ENCODE measurements at regions not wholly inside any gene's neighbourhood (a gene's known extent, or its start where the extent isn't known, plus 50 kb on each side); places are given as distances from the start of the nearest gene placed in this dataset.
A peak's percentile ranks its signal among the peaks of the same experiment; 100 is the strongest.

DNA sequence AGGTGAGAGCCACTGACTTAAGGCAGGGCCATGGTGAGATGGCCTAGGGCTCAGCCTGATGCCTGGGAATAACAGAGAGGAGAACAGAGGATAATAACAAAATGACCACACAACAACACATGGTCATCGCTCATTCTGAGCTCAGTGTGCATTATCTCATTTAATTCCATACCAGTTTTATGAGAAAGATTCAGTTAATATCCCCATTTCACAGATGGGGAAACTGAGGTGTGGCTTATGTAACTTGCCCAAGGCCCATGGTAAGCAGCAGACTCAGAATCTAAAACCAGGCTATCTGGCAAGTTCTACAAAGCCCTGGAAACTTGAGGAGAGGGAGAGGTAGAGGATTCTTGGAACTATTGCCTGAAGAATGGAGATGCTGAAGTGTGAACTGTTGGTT lies 200.9 kb upstream of the PMEPA1 start:
- no peaks in the 10 kb centered on the region for H3K36me3 ChIP-seq (ENCODE audit: control insufficient read depth, insufficient read depth, low read length)
- Mint-ChIP-seq H3K4me1 (ENCODE audit: low read depth, unreplicated experiment) (no peaks in the 10 kb centered on the region), H3K27me3 (ENCODE audit: insufficient read depth, unreplicated experiment) (peaks cover 20% of the 10 kb centered on the region), H3K9me3 (ENCODE audit: unreplicated experiment) (no peaks in the 10 kb centered on the region), H3K36me3 (ENCODE audit: insufficient read depth, unreplicated experiment) (no peaks in the 10 kb centered on the region), H3K27ac (ENCODE audit: unreplicated experiment) (no peak overlapping the region), H3K4me3 (ENCODE audit: unreplicated experiment) (no peak overlapping the region)
- H3K27me3 ChIP-seq (replicated peaks; ENCODE audit: control insufficient read depth, insufficient read depth, low read length): peaks cover 3% of the 10 kb centered on the region; the same call in 1 of the 2 replicates
- ChIA-PET CTCF (no interaction called here), POLR2A (no interaction called here)
- intact Hi-C loops (cut with micrococcal nuclease; ENCODE audit: unreplicated experiment): no loop called here
- no peaks in the 10 kb centered on the region for H3K4me1 ChIP-seq
- DNase-seq: no peak
- H3K4me3 ChIP-seq (ENCODE audit: low read depth, low read length): no peak overlapping the region
- BruUV-seq (replicated peaks): no TSS peak
- TF ChIP-seq, protein P1, sequence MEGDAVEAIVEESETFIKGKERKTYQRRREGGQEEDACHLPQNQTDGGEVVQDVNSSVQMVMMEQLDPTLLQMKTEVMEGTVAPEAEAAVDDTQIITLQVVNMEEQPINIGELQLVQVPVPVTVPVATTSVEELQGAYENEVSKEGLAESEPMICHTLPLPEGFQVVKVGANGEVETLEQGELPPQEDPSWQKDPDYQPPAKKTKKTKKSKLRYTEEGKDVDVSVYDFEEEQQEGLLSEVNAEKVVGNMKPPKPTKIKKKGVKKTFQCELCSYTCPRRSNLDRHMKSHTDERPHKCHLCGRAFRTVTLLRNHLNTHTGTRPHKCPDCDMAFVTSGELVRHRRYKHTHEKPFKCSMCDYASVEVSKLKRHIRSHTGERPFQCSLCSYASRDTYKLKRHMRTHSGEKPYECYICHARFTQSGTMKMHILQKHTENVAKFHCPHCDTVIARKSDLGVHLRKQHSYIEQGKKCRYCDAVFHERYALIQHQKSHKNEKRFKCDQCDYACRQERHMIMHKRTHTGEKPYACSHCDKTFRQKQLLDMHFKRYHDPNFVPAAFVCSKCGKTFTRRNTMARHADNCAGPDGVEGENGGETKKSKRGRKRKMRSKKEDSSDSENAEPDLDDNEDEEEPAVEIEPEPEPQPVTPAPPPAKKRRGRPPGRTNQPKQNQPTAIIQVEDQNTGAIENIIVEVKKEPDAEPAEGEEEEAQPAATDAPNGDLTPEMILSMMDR (IDR thresholded peaks at IDR 0.05; ENCODE audit: insufficient read depth in 1 of 2, low read depth in 1 of 2, low read length in 1 of 2, severe bottlenecking in 1 of 2, unreplicated experiment in 1 of 2): no peak
- no peaks in the 10 kb centered on the region for H3K9me3 ChIP-seq

DNA sequence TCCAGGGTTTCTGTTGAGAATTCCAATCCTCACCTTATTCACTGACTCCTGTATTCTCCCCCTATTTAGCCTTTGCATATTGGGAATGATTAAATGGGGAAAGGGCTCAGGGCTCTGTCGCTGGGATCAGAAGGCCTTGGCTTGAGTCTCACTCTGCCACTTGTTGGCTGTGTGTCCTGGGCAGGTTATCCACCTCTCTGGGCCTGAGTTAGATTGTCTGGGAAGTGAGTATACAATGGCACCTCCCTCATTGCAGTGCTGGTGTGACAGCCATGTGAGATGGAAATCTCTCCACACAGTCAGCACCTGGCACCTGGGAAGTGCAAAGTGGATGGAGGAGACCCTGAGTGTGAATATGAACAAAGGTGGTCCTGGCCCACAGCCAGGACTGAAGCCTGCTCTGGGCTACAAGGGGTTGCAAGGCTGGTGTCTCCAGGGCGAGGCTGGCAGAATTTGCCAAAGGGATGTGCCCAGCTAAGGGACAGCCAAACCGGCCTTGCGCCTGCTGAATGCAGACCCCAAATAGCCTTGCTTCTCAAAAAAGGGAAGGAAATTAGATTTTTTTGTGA lies 200.0 kb upstream of the PMEPA1 start:
- Histone ChIP-seq H3K4me3 (ENCODE audit: low read depth, low read length) (no peak overlapping the region), H3K9me3 (no peaks in the 10 kb centered on the region), H3K27me3 (replicated peaks; ENCODE audit: control insufficient read depth, insufficient read depth, low read length) (peaks cover 3% of the 10 kb centered on the region; the same call in 1 of the 2 replicates), H3K4me1 (no peaks in the 10 kb centered on the region), H3K36me3 (ENCODE audit: control insufficient read depth, insufficient read depth, low read length) (no peaks in the 10 kb centered on the region)
- CTCF ChIA-PET: no interaction called here
- H3K36me3 Mint-ChIP-seq (ENCODE audit: insufficient read depth, unreplicated experiment): no peaks in the 10 kb centered on the region
- no peak overlapping the region for H3K4me3 Mint-ChIP-seq (ENCODE audit: unreplicated experiment)
- TF ChIP-seq, protein P1 (IDR thresholded peaks at IDR 0.05; ENCODE audit: insufficient read depth in 1 of 2, low read depth in 1 of 2, low read length in 1 of 2, severe bottlenecking in 1 of 2, unreplicated experiment in 1 of 2): no peak
- no TSS peak for BruUV-seq (replicated peaks)
- H3K27me3 Mint-ChIP-seq (ENCODE audit: insufficient read depth, unreplicated experiment): peaks cover 22% of the 10 kb centered on the region
- H3K9me3 Mint-ChIP-seq (ENCODE audit: unreplicated experiment): no peaks in the 10 kb centered on the region
- H3K4me1 Mint-ChIP-seq (ENCODE audit: low read depth, unreplicated experiment): no peaks in the 10 kb centered on the region
- POLR2A ChIA-PET: no interaction called here
- H3K27ac Mint-ChIP-seq (ENCODE audit: unreplicated experiment): no peak overlapping the region
- intact Hi-C loops (cut with micrococcal nuclease; ENCODE audit: unreplicated experiment): no loop called here
- DNase-seq: peak in 1 of 2 experiments; percentile 25

DNA sequence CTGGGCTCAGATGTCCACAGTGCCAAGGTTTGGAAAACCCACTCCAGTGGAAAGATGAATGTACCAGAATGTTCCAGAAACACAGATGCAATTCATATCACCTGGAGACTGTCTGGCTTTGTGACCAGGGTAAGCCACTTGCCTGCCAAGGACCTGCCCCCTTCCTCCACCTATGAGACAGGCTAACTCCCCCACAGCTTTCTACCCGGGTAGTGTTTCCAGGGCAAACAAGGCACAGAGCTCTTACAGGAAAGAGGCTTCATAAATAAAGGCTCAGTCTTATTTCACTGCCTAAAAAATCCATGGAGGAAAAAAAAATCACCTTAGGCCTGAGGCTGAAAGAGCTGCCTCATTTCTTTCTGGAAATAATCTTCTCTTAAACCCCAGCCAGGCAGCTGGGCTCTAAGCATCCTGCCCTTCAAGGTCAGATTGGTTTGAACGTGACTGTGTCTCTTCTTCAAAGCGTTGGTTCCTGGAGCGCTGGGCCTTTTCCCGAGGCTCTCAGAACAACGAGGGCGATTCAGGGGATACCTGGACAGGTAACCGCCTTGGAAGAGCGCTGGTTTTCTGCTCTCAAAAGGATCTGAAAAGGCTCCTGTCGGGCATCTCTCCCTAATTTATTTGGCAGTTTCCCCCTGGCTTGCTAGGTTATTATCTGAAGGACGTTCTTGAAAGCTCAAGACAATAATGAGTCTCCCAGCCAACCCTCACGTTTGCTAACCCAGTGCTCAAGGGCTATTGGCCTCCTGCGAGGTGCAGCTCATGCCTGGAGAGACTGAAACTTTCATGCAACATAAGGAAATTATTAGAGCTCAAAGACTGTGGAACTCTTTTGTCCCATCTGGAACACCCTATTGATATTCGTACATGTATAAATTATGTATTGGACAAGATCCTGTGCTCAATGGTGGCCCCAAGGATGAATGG lies 199.2 kb upstream of the PMEPA1 start:
- TF ChIP-seq, protein P1 (IDR thresholded peaks at IDR 0.05; ENCODE audit: insufficient read depth in 1 of 2, low read depth in 1 of 2, low read length in 1 of 2, severe bottlenecking in 1 of 2, unreplicated experiment in 1 of 2): no peak
- Histone ChIP-seq H3K27me3 (replicated peaks; ENCODE audit: control insufficient read depth, insufficient read depth, low read length) (peaks cover 3% of the 10 kb centered on the region; the same call in 1 of the 2 replicates), H3K9me3 (no peaks in the 10 kb centered on the region), H3K36me3 (ENCODE audit: control insufficient read depth, insufficient read depth, low read length) (no peaks in the 10 kb centered on the region), H3K4me3 (ENCODE audit: low read depth, low read length) (no peak overlapping the region), H3K4me1 (no peaks in the 10 kb centered on the region)
- intact Hi-C loops (cut with micrococcal nuclease; ENCODE audit: unreplicated experiment): no loop called here
- Mint-ChIP-seq H3K4me3 (ENCODE audit: unreplicated experiment) (no peak overlapping the region), H3K36me3 (ENCODE audit: insufficient read depth, unreplicated experiment) (no peaks in the 10 kb centered on the region), H3K27ac (ENCODE audit: unreplicated experiment) (no peak overlapping the region), H3K9me3 (ENCODE audit: unreplicated experiment) (no peaks in the 10 kb centered on the region), H3K4me1 (ENCODE audit: low read depth, unreplicated experiment) (no peaks in the 10 kb centered on the region), H3K27me3 (ENCODE audit: insufficient read depth, unreplicated experiment) (peaks cover 30% of the 10 kb centered on the region)
- peak in 1 of 2 experiments; percentile 25 for DNase-seq
- ChIA-PET POLR2A (no interaction called here), CTCF (no interaction called here)
- BruUV-seq (replicated peaks): no TSS peak
